H1 (cell line): ENCODE measurements at regions not wholly inside any gene's neighbourhood (a gene's known extent, or its start where the extent isn't known, plus 50 kb on each side); places are given as distances from the start of the nearest gene placed in this dataset.

Source experiments
- CEBPB ChIP-seq: IDR thresholded peaks from 2 replicates; pipeline ENCODE4 v1.6.1; 2012; ENCODE audit warnings: low read depth, low read length
- CHD2 ChIP-seq: IDR thresholded peaks from 2 replicates; pipeline ENCODE4 v1.6.1; 2012; ENCODE audit warnings: low read length, improper control_type of control experiment
- CREB1 ChIP-seq: IDR thresholded peaks from 2 replicates; pipeline ENCODE4 v1.6.1; 2012; ENCODE audit warnings: inconsistent platforms
- EGR1 ChIP-seq: IDR thresholded peaks from 2 replicates; pipeline ENCODE4 v1.6.1; 2011; ENCODE audit warnings: low read depth, low read length, borderline replicate concordance
- EZH2 ChIP-seq: fragments of 200-600 bp; sonication (generic); IDR thresholded peaks from 2 replicates; pipeline ENCODE4 v1.7.1; 2012; ENCODE audit warnings: low read depth, mild to moderate bottlenecking, moderate library complexity, low read length, inconsistent platforms; ENCODE audit not compliant: severe bottlenecking
- JUND ChIP-seq: IDR thresholded peaks from 2 replicates; pipeline ENCODE4 v1.6.1; 2011; ENCODE audit warnings: mild to moderate bottlenecking, improper control_type of control experiment, low read length
- KDM5A ChIP-seq: fragments of 200-600 bp; IDR thresholded peaks from 2 replicates; pipeline ENCODE4 v1.7.1; 2012; ENCODE audit warnings: mild to moderate bottlenecking, low read length, inconsistent platforms, mixed read lengths
- MAFK ChIP-seq: IDR thresholded peaks from 2 replicates; pipeline ENCODE4 v1.6.1; 2012; ENCODE audit warnings: low read depth, mild to moderate bottlenecking, improper control_type of control experiment, low read length
- POLR2A ChIP-seq, 2 experiments: IDR thresholded peaks; 1 replicate in 1 of 2; 2 replicates in 1 of 2; pipeline ENCODE4 v1.6.1; 2011; ENCODE audit warnings: low read depth in 2 of 2, low read length in 2 of 2, mild to moderate bottlenecking in 2 of 2; ENCODE audit errors: control extremely low read depth in 1 of 2
- RAD21 ChIP-seq, 2 experiments: IDR thresholded peaks in 1 of 2; conservative IDR thresholded peaks in 1 of 2; 2 replicates each; pipeline ENCODE4 v1.6.1; 2011; ENCODE audit warnings: low read depth in 2 of 2, low read length in 2 of 2, improper control_type of control experiment in 1 of 2, inconsistent platforms in 1 of 2, mild to moderate bottlenecking in 1 of 2, moderate library complexity in 1 of 2
- SP1 ChIP-seq: IDR thresholded peaks from 2 replicates; pipeline ENCODE4 v1.6.1; 2011; ENCODE audit warnings: low read depth, low read length
- SRF ChIP-seq: IDR thresholded peaks from 2 replicates; pipeline ENCODE4 v1.6.1; 2011; ENCODE audit warnings: mild to moderate bottlenecking, low read depth, low read length, moderate library complexity
- TF ChIP-seq, protein P1 (sequence below), 3 experiments: IDR thresholded peaks; 1 replicate in 2 of 3; 2 replicates in 1 of 3; pipeline versions ENCODE4 v1.5.1 to v1.6.1; 2011; ENCODE audit warnings: low read length in 3 of 3, mild to moderate bottlenecking in 3 of 3, inconsistent platforms in 2 of 3, low read depth in 1 of 3, moderate library complexity in 1 of 3; ENCODE audit not compliant: insufficient read depth in 1 of 3; ENCODE audit errors: control extremely low read depth in 1 of 3
- TF ChIP-seq, protein P2 (sequence below): IDR thresholded peaks from 2 replicates; pipeline ENCODE4 v1.6.1; 2011; ENCODE audit warnings: low read depth, mild to moderate bottlenecking, low read length; ENCODE audit not compliant: insufficient read depth

DNA sequence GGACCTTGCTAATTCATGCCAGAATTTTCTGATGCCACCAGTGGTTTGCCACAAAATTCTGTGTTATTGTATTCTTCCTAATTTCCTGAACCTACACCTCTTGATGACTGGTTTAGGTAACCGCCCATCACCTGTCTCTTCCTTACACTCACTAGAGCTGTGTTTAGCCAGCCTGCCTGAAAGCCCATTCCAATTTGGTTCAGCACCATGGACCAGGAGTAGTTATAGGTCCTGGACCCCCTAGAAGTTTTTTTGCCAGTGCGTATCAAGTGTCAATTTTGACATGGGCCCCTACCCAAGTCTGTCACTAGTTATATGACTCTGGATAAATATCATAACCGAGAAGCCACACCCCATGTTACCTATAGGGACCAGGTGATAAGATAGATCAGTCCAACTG lies 94.0 kb upstream of the NAP1L1 start:
- no peak for TF ChIP-seq CREB1
- no peak for TF ChIP-seq CHD2
- no peak for TF ChIP-seq EZH2
- TF ChIP-seq, protein P1, sequence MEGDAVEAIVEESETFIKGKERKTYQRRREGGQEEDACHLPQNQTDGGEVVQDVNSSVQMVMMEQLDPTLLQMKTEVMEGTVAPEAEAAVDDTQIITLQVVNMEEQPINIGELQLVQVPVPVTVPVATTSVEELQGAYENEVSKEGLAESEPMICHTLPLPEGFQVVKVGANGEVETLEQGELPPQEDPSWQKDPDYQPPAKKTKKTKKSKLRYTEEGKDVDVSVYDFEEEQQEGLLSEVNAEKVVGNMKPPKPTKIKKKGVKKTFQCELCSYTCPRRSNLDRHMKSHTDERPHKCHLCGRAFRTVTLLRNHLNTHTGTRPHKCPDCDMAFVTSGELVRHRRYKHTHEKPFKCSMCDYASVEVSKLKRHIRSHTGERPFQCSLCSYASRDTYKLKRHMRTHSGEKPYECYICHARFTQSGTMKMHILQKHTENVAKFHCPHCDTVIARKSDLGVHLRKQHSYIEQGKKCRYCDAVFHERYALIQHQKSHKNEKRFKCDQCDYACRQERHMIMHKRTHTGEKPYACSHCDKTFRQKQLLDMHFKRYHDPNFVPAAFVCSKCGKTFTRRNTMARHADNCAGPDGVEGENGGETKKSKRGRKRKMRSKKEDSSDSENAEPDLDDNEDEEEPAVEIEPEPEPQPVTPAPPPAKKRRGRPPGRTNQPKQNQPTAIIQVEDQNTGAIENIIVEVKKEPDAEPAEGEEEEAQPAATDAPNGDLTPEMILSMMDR (IDR thresholded peaks at IDR 0.05; ENCODE audit: control extremely low read depth in 1 of 3, insufficient read depth in 1 of 3, low read depth in 1 of 3, low read length in 3 of 3): no peak
- TF ChIP-seq SRF: no peak
- no peak for TF ChIP-seq JUND
- no peak for TF ChIP-seq CEBPB
- TF ChIP-seq SP1: no peak
- no peak for TF ChIP-seq POLR2A (IDR thresholded peaks at IDR 0.05; ENCODE audit: control extremely low read depth in 1 of 2, low read depth in 2 of 2, low read length in 2 of 2)
- no peak for TF ChIP-seq EGR1
- no peak for TF ChIP-seq RAD21 (IDR thresholded peaks at IDR 0.05 in 1 of 2, conservative IDR thresholded peaks at IDR 0.05 in 1 of 2; ENCODE audit: low read depth in 2 of 2, low read length in 2 of 2)
- TF ChIP-seq KDM5A: no peak
- TF ChIP-seq, protein P2, sequence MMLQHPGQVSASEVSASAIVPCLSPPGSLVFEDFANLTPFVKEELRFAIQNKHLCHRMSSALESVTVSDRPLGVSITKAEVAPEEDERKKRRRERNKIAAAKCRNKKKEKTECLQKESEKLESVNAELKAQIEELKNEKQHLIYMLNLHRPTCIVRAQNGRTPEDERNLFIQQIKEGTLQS: no peak
- no peak for TF ChIP-seq MAFK
